HG03521 (cell line): ENCODE measurements at regions not wholly inside any gene's neighbourhood (a gene's known extent, or its start where the extent isn't known, plus 50 kb on each side); places are given as distances from the start of the nearest gene placed in this dataset.
"Not testable (repeated sequence)": the region's sequence is repeated elsewhere in the genome, so short reads cannot be mapped to it uniquely, and the experiment has no call there.

ENCODE experiments used
- ATAC-seq: cut with Tn5 transposase; IDR thresholded peaks from one replicate; pipeline ENCODE4 v1.9.1; 2021; ENCODE audit warnings: mild to moderate bottlenecking, moderate library complexity; ENCODE audit not compliant: unreplicated experiment

DNA sequence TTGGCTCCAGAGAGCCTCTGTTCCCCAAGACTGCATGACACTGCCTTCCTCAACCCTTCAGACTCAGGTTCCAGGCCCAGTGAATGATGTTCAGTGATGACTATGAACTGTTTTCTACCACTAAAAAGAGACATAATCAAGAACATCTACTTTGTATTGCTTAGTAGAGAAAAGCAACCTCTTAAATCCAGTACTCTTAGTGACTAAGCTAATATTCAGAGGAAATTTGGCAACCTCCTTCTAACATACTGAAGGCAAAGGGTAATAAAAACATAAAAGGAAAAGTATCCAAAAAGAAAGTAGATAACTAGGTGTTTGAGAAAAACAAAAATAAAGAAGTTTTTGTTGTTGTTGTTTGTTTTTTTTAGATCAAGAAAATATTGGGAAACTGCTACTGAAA lies 153.3 kb upstream of the RUNX1 start:
- ATAC-seq, result no peak

DNA sequence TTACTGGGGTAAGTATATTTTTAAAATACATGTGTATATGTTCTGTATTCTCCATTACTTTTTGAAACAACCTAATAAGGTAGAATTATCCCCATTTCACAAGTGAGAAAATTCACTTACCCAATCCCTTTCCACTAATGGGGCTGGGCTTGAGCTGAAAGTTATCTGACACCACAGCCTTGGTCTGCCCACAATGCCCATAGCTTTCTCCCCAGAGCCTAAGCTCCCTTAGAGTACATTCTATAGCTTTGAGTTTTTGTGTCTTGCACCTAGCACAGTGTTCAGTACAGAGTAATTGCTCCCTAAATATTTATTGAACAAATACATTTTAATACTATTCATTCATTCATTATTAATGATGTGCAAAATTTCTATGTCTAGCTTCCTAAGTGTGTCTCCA lies 152.7 kb upstream of the RUNX1 start:
- ATAC-seq, result no peak

DNA sequence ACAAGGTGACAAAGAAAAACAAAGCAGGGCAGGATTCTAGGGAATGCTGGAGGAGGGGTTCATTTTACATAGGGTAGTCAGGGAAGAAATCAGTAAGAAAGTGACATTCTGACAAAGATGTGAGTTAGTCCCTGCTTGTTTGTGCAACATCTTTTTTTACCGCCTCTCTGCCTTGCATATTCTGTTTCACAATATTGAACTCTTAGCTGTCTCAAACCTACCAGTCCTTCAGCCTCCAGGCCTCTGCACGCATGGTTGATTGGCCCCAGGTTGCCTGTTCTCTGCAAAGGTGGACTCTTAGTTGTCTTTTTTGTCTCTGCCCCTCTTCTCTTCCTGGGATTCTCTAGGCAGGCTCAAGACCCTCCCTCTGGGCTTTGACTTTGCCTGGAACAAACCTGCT lies 152.2 kb upstream of the RUNX1 start:
- ATAC-seq, result no peak

DNA sequence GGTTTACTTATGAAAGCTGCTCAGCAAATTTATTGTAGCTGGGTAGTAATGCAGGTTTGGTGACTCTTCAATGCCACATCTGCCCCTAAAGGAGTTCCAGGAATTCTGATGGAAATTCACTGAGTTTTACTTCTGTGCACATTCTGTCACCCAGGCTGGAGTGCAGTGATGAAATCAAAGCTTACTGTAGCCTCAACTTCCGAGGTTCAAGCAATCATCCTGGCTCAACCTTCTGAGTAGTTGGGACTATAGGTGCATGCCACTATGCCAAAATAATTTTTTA lies 150.6 kb upstream of the RUNX1 start:
- ATAC-seq, result no peak

DNA sequence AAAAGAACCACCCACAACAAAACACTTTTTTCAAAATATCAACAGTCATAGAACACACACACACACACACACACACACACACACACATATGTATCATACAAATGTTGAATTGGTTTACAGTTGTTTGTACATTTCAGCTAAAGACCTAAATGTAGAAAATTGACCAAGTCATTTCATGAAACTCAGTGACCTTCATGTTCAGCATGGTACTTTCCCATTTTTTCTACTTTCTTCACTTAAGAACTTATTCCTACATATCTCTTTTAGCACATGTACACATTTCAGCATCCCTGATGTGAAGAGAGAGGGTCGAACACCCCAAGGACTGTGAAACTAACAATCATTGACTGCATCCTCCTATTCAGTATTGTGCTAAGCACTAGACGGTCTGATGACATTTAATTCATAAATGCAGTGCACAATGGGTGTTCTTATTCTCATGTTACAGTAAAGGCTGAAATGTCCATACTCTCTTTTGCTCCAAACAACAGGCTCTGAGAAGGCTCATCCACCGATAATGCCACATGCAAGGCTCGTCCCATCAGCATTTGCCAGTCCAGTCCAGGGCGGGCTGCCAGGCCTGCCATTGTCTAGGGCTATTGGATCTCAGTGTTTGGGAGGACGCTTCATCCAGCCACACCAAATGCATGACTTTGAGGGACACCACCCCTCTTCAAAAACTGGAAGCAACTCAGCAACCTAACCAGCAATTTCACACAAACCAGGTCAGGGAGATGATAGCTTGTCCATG lies 150.1 kb upstream of the RUNX1 start:
- no peak for ATAC-seq

DNA sequence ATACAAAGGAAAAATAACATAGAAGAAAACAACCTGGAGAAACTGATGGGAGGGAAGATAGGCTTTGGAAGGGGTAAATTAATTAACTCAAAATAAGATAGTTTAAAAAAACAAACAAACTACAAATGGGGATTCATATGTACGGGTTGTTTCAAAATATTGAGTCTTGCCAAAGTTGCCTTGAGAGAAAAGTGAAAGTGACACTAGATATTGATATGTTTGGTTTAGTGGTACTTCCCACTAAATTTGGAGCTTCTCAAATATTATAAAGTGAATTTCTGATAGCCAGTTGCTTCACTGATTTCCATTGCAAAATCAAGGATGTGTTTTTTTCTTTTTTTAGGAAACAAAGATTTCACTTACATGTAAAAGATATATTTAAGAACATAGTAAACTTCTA lies 149.5 kb upstream of the RUNX1 start:
- no peak for ATAC-seq

DNA sequence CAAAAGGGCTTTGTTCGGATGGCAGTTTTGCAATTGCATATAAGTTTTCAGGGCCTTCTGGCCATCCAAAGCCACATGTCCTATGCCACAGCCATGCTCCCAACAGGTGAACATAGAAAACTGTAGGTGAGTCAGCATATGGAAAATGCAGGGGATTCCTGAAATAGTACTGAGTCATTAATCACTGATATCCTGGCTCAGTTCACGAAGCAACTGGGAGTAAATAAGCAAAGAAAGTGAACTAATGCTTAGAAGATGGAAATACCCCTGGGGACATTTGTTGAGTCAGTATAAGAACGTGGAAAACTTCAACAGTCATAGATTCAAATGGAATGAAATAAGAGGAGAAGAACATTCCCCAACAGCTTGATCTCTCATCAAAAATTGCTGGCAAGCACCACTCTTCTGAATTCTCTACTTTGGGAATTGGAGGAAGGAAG lies 148.9 kb upstream of the RUNX1 start:
- ATAC-seq, result no peak

DNA sequence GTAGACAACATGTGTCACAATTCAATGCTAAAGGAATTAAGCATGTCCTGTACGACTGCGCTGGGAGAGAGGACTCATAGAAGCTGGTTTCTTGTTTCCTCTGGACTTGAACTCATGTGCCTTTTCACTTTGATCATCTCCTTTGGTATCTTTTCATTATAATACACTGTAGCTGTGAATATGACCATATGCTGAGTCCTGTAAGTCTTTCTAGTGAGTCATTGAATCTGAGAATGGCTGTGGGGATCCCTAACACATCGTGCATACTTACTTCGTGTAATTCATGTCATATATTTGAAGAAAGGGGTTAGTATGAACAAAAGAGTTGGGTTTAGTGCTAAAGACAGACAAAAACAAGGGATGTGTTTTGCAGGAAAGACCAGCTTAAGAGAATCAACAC lies 148.1 kb upstream of the RUNX1 start:
- no peak for ATAC-seq

DNA sequence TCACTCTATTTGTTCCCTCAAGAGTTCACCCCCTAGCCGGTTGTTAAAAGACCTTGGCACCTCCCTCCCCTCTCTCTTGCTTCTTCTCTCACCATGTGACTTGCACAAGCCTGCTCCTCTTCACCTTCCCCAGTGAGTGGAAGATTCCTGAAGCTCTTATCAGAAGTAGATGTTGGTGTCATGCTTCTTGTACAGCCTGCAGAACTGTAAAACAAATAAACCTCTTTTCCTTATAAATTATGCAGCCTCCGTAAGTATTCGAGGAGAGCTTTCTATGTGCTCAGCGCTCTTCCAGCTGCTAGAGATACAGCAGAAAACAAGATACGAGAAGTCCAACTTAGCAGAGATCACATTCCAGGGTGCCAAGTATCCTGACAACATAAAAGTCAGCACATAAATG lies 147.0 kb upstream of the RUNX1 start:
- ATAC-seq, result no peak

DNA sequence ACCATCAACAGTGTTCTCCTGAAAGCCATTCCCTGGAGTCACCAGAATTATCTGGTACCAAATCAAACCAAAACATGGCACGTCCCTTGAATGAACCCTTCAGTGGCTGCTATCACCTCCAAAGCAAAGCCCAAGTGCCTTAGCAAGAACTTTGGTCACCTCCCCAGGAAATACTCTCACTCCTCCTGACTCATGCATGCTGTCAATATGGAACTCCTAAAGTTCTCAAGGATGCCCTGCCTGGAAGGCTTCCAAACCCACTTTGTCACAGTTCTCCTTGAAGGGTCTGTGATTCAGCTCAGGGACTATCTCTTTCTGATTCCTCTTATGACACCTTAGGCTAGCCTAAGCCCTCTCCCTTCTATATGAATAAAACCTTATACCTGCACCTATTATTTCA lies 146.1 kb upstream of the RUNX1 start:
- no peak for ATAC-seq

DNA sequence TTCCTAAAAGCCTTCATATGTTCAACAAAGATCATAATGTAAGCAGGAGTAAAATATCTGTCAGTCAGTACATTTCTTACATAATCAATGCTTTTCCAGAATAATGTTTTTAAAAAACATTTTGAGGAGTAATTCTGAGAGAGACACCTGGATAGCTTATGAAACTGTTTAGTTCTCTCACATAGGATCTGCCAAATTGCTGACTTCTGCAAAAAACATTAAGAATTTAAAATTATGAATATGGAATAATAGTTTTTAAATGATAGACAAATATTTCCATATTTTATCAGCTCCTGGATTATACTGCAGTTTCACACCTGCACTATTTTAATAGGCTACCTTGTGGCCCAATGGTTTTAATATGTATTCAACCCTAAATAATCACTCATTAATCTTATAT lies 142.7 kb upstream of the RUNX1 start:
- no peak for ATAC-seq

DNA sequence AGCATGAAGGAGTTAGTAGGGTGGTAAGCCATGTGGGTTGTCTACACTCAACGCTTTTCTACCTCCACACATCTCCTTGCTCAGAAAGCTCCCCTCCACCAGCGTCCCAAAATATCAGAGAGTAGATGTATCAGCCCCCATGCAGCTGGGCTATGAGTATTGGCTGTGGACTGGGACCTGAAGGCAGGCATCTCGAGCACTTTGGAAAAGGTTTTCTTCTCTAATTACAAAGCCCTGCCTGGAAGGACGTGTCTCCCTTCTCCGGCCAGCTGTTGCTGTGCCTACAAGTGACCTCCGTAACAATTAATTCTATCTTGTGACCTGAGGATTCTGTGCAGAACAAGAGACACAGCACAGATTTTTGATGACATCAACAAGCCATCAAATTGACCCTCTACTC lies 142.0 kb upstream of the RUNX1 start:
- no peak for ATAC-seq

DNA sequence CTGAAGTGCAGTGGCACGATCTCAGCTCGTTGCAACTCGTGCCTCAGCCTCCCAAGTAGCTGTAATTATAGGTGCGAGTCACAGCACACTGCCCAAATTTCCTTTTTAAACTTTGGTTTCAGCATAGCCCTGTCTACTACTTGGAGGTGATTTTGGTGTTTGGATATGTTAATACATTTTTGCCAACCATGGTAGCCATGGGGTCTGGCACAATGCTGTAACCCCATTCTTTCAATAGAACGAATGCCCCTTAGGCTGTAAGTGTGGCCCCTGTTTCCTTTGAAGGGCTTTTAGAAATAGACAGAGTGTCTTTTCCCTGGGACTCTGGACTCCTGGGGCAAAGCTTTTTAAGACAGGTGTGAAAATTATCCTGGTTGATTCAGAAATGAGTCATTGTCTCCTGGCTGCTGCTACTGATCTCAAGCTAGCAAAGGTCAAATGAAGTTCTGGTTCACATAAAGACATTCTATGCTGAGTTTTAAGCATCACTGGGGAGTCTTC lies 141.1 kb upstream of the RUNX1 start:
- ATAC-seq, result no peak

DNA sequence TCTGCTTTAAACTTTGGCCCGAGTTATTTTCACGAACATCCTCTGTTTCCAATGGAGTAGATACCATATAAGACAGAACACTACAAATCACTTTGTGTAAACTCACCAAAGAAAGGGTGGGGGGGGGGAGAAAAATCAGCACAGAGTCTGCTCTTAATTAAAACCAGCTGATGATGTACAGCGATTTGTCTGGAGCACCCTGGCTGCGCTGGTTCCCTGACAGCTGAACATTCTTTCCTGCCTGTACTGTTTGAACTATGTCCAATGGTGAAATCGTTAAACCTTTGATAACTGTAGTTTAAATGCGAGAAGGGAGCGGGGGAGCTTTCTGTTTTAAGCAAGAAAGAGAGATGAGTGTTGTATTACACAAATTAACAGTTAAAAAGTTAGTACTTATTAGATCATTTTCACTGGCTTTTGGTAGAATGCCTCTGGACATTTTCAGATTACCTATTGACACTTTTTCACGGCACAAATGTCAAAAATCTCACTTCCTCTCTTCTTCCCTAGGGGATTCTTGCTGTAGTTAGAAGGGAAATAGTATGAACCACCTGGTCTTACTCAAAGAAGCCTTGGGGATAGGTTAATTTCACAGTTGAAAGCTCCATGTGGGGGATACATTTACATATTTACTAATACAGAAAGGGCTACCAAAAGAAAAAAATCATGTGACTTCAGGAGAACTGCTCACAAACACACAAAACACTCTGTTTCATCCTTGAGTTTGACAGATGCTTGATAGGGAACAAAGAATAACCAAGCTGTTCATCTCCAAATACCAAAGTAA lies 140.2 kb upstream of the RUNX1 start:
- ATAC-seq, result no peak

DNA sequence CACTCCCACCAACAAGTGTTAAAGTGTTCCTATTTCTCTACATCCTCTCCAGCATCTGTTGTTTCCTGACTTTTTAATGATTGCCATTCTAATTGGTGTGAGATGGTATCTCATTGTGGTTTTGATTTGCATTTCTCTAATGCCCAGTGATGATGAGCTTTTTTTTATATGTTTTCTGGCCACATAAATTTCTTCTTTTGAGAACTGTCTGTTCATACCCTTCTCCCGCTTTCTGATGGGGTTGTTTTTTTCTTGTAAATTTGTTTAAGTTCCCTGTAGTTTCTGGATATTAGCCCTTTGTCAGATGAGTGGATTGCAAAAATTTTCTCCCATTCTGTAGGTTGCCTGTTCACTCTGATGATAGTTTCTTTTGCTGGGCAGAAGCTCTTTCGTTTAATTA lies 134.3 kb upstream of the RUNX1 start:
- not testable (repeated sequence) for ATAC-seq

DNA sequence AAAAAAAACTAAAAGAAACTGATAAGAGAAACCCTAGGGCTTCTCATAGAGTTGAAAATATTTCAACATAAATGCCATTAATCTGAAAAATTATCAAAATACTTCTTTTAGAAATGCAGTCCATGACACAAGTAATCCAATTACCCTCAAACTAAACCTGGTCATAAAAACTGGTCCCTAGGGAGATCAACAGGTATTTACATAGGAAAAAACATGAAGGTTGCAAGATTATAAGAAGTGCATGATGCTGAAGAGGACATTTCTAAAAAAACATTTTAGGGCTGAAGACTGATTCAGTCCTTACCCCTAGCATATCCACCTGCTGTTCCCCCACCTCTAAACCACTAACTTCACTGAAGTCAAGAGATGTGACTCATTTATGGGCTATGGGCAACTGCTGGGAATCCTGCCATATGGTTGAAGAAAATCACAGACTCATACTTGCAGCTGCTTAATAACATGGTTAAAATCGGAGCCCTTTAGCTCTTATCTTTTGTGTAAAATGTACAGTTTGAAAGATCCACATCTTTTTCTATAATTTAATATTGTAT lies 131.0 kb upstream of the RUNX1 start:
- no peak for ATAC-seq

DNA sequence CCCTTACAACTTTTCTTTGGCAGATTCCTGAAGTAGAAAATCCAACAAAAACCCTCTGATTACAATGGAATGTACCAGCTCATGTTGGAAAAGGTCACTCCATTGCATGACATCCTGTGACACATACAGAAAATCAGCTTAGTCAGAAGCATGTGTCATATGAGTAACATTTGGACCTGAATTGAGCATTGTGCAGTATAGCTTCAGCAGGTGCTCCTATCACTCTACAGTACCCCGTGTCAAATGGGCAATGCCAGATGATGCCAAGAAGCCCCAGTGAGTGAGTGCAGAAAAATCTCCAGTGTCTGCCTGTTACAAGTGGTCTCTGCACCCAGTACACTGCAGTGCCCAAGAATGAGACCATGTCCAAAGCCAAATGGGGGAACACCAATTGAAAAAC lies 129.7 kb upstream of the RUNX1 start:
- no peak for ATAC-seq

DNA sequence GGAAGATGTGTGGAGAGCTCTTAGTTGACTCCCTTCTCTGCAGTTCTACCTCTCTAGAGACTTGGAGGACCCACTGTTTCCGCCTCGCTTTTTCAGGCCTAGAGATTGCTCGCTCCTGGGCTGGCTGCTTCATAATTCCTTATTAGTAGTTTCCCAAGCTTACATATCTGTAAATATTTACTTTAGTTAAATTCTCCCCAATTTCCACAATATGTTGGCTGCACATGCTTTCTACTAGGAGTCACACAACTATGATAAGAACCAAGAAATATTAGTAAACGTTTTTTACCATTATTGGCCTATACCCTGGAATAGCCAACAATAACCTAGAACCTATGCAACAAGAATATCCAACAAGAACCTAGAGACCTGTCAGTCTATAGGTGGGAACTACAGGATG lies 129.0 kb upstream of the RUNX1 start:
- no peak for ATAC-seq

DNA sequence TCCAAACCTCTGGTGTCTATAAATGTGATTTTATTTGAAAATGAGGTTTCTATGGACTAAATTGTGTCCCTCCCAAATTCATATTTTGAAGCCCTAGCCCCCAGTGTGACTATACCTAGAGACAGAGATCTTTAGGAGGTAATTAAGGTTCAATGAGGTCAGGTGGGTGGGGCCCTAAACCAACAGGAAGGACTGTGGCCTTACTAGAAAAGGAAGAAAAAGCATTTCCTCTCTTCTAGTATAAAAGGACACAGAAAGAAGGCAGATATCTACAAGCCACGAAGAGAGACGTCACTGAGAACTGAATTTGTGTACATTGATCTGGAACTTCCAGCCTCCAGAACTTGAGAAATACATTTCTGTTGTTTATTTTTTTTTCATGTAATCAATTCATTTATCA lies 123.1 kb upstream of the RUNX1 start:
- ATAC-seq, result no peak

DNA sequence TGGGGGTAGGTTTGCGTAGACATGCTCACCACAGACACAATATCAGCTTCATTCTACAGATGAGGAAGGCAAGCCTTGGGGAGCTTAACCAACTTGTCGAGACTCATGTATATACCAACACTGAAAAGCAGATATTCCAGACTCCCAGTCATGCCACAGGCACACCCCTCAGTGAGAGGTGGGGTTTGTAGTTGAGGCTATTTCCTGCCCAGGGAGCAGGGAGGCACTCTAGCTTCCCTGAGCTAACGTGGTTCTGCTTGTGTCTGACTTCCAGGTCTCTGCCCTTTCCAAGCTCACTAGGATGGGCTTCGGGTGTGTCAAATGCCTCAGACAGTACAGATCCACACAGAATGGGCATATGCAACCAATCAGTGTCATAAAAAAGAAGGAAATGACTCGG lies 122.3 kb upstream of the RUNX1 start:
- no peak for ATAC-seq

DNA sequence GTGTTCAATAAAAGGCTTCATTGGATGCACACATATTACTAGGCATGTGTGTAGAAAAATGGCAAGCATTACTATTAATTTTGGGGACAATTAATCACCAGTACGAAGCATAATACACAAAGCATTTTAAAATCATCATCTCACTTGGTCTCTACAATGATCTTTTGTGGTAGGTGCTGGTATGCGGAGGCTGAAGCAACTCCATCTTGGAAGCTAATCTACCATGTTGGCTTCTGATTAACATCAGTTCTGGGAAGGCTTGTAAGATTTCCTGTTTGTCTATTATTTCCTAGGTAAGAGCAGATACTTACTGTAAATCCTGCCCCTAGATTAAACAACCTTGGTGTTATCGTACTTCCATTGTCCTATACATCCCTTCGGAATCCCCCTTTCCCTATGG lies 121.7 kb upstream of the RUNX1 start:
- no peak for ATAC-seq

DNA sequence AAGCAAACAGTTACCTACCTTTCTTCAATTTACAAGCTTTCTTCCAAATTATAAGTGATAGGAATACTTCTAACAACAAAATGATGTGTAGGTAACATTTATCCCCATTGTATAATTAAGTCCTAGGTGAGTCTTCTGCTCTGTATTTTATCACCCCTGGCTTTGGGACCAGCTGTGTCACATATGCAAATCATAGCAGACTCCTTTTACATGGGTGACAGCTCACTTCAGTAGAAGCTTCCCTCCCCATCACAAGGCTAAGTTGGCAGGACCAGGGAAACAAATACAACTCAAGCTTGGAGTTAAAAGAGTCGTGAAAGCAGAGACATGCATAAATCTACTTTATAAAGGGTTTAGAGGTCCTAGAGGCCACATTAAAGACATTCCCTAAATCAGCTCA lies 121.1 kb upstream of the RUNX1 start:
- no peak for ATAC-seq
